IMR-90 (cell line): ENCODE measurements at regions not wholly inside any gene's neighbourhood (a gene's known extent, or its start where the extent isn't known, plus 50 kb on each side); places are given as distances from the start of the nearest gene placed in this dataset.

Experiments
- ATAC-seq: fragments of 200-7000 bp; cut with Tn5 transposase; 2 replicates; pipeline ENCODE4 v1.9.1; 2020; ENCODE audit warnings: low read depth, mild to moderate bottlenecking, moderate library complexity
- BruUV-seq: library from RNA; stranded (reverse); fragments of 400-500 nt; replicated peaks from 2 replicates; lab custom pipeline; 2021; lab: Mats Ljungman, UMichigan
- CTCF ChIA-PET: fragments of 300-600 bp; formaldehyde crosslinking; extraction: SDS; loops from one replicate; lab custom pipeline; 2021; ENCODE audit warnings: antibody characterized with exemption; lab: Yijun Ruan, JAX
- POLR2A ChIA-PET: fragments of 300-600 bp; sonication (Branson Sonifier 250); formaldehyde crosslinking; loops from one replicate; lab custom pipeline; 2022; ENCODE audit warnings: antibody characterized with exemption; ENCODE audit not compliant: unreplicated experiment; lab: Charles Lee
- DNase-seq: peaks from one replicate; pipeline ENCODE4 v3.0.0; 2013
- H2AFZ ChIP-seq: replicated peaks from 2 replicates; pipeline ENCODE3; 2013; ENCODE audit warnings: low read length, mild to moderate bottlenecking; ENCODE audit not compliant: poor library complexity
- H2AK5ac ChIP-seq: 2 replicates; pipeline ENCODE4 v1.6.1; 2013; ENCODE audit warnings: low read depth, low read length, inconsistent platforms
- H2AK9ac ChIP-seq: replicated peaks from 2 replicates; pipeline ENCODE3; 2013; ENCODE audit warnings: mild to moderate bottlenecking, low read depth, low read length, moderate library complexity; ENCODE audit not compliant: poor library complexity
- H2BK120ac ChIP-seq: 2 replicates; pipeline ENCODE4 v1.6.1; 2013; ENCODE audit warnings: low read depth, low read length, inconsistent platforms
- H2BK15ac ChIP-seq: 3 replicates; pipeline ENCODE4 v1.6.1; 2013; ENCODE audit warnings: low read depth, low read length, inconsistent platforms
- H2BK20ac ChIP-seq: 2 replicates; pipeline ENCODE4 v1.6.1; 2013; ENCODE audit warnings: low read depth, mild to moderate bottlenecking, inconsistent platforms, low read length, moderate library complexity
- H2BK5ac ChIP-seq: 2 replicates; pipeline ENCODE4 v1.6.1; 2013; ENCODE audit warnings: mild to moderate bottlenecking, low read depth, low read length, inconsistent platforms; ENCODE audit not compliant: poor library complexity, severe bottlenecking
- H3K14ac ChIP-seq: replicated peaks from 2 replicates; pipeline ENCODE4 v1.6.1; 2013; ENCODE audit warnings: low read depth, low read length, inconsistent platforms
- H3K18ac ChIP-seq: 2 replicates; pipeline ENCODE4 v1.6.1; 2013; ENCODE audit warnings: low read depth, low read length, control low read depth
- H3K23ac ChIP-seq: 2 replicates; pipeline ENCODE4 v1.6.1; 2013; ENCODE audit warnings: low read depth, low read length, inconsistent platforms
- H3K27ac ChIP-seq: 2 replicates; pipeline ENCODE4 v1.5.1; 2013; ENCODE audit warnings: mild to moderate bottlenecking, control low read depth, low read length; ENCODE audit not compliant: insufficient read depth
- H3K27me3 ChIP-seq: 2 replicates; pipeline ENCODE4 v1.6.1; 2013; ENCODE audit warnings: low read length; ENCODE audit not compliant: control insufficient read depth, insufficient read depth
- H3K36me3 ChIP-seq: 2 replicates; pipeline ENCODE4 v1.6.1; 2013; ENCODE audit warnings: low read length, mixed read lengths; ENCODE audit not compliant: control insufficient read depth, insufficient read depth
- H3K4ac ChIP-seq: 2 replicates; pipeline ENCODE4 v1.6.1; 2013; ENCODE audit warnings: low read depth, low read length, inconsistent platforms
- H3K4me1 ChIP-seq: 2 replicates; pipeline ENCODE4 v1.6.1; 2013; ENCODE audit warnings: low read length, mixed read lengths; ENCODE audit not compliant: control insufficient read depth, insufficient read depth
- H3K4me2 ChIP-seq: 2 replicates; pipeline ENCODE4 v1.6.1; 2013; ENCODE audit warnings: low read depth, mild to moderate bottlenecking, control low read depth, low read length, moderate library complexity
- H3K4me3 ChIP-seq: 2 replicates; pipeline ENCODE4 v1.5.1; 2013; ENCODE audit warnings: low read depth, mild to moderate bottlenecking, control low read depth, low read length, moderate library complexity; ENCODE audit not compliant: insufficient read depth
- H3K56ac ChIP-seq: 2 replicates; pipeline ENCODE4 v1.6.1; 2013; ENCODE audit warnings: low read length, inconsistent platforms; ENCODE audit not compliant: insufficient read depth; ENCODE audit errors: extremely low read depth
- H3K79me1 ChIP-seq, 2 experiments: 2 replicates each; pipeline ENCODE4 v1.6.1; 2013; ENCODE audit warnings: low read length in 2 of 2, inconsistent platforms in 1 of 2, low read depth in 1 of 2
- H3K9ac ChIP-seq: 2 replicates; pipeline ENCODE4 v1.6.1; 2013; ENCODE audit warnings: low read depth, low read length, control low read depth
- H3K9me1 ChIP-seq: 2 replicates; pipeline ENCODE4 v1.6.1; 2013; ENCODE audit warnings: low read length, inconsistent platforms; ENCODE audit not compliant: insufficient read depth
- H3K9me3 ChIP-seq: 2 replicates; pipeline ENCODE4 v1.6.1; 2013; ENCODE audit warnings: low read length; ENCODE audit not compliant: control insufficient read depth, insufficient read depth
- H4K20me1 ChIP-seq: 2 replicates; pipeline ENCODE4 v1.6.1; 2013; ENCODE audit warnings: low read length, inconsistent platforms; ENCODE audit not compliant: insufficient read depth
- H4K5ac ChIP-seq: 2 replicates; pipeline ENCODE4 v1.6.1; 2013; ENCODE audit warnings: mild to moderate bottlenecking, low read depth, low read length, control low read depth
- H4K8ac ChIP-seq, 2 experiments: 2 replicates each; pipeline ENCODE4 v1.6.1; 2013; ENCODE audit warnings: low read depth in 2 of 2, low read length in 2 of 2, control low read depth in 1 of 2, inconsistent platforms in 1 of 2
- H4K91ac ChIP-seq: 2 replicates; pipeline ENCODE4 v1.6.1; 2013; ENCODE audit warnings: low read depth, low read length, inconsistent platforms; ENCODE audit not compliant: insufficient read depth
- BHLHE40 ChIP-seq: fragments of 150-350 bp; IDR thresholded peaks from 2 replicates; pipeline ENCODE4 v1.6.1; 2016; ENCODE audit warnings: mild to moderate bottlenecking, low read depth, low read length
- FOS ChIP-seq: fragments of 150-350 bp; IDR thresholded peaks from 2 replicates; pipeline ENCODE4 v1.6.1; 2016; ENCODE audit warnings: low read depth, low read length
- NFE2L2 ChIP-seq: fragments of 150-350 bp; IDR thresholded peaks from 2 replicates; pipeline ENCODE4 v1.6.1; 2016; ENCODE audit warnings: low read depth, mild to moderate bottlenecking, low read length
- RCOR1 ChIP-seq: IDR thresholded peaks from 2 replicates; pipeline ENCODE4 v1.6.1; 2012; ENCODE audit warnings: mild to moderate bottlenecking, low read length, improper control_type of control experiment; ENCODE audit not compliant: insufficient replicate concordance
- RFX5 ChIP-seq: IDR thresholded peaks from 2 replicates; pipeline ENCODE4 v1.8.0; 2012; ENCODE audit warnings: low read depth, mild to moderate bottlenecking, low read length, moderate library complexity
- WGBS, 2 experiments: methylation state at CpG; one replicate each; pipeline versions ENCODE4 v1.1.5 to v1.1.7; 2013; ENCODE audit warnings: missing lambda C conversion rate in 2 of 2; ENCODE audit not compliant: insufficient read length in 1 of 2; ENCODE audit errors: extremely low coverage in 2 of 2; 5-methylcytosine and 5-hydroxymethylcytosine counted together
- dilution Hi-C: fragments of 300-500 bp; cut with HindIII; formaldehyde crosslinking; loops from one replicate; pipeline ENCODE4 v1.14.3; 2018; ENCODE audit warnings: low sequenced_read_pairs; ENCODE audit not compliant: unreplicated experiment
- in situ Hi-C: fragments of 300-500 bp; cut with MboI; formaldehyde crosslinking; loops from 3 replicates; pipeline ENCODE4 v1.14.3; 2019; ENCODE audit warnings: low sequenced_read_pairs, inconsistent platforms, mixed read lengths
- intact Hi-C: fragments of 100-400 bp; cut with micrococcal nuclease; formaldehyde crosslinking; loops from 2 replicates; pipeline ENCODE4 v1.10.0; 2022
- TF ChIP-seq, protein P1 (sequence below): conservative IDR thresholded peaks from 2 replicates; pipeline ENCODE4 v1.5.1; 2012; ENCODE audit warnings: mild to moderate bottlenecking, low read depth, low read length, improper control_type of control experiment

DNA sequence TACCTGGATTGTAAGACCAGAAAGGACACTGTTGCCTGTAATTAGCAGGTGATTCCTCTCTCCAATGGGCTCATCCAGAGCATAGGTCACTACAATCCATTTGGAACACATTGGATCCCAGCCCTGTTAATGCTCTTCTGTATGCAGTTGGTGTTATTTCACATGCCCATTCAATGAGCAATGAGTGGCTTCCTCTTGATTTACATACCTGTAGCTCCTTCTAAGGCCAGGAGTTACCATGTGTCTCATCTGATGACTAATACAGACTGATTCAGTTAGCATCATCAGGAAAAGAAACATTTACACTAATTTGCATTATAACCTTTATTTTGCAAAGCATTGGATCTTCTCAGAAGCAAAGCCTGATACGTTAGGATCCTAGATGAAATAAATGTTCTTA is 83.1 kb upstream of the NPVF start:
- H3K4me3 ChIP-seq: no peak overlapping the region
- intact Hi-C loops: no loop called here
- no peak overlapping the region for H2BK120ac ChIP-seq
- TF ChIP-seq, protein P1, sequence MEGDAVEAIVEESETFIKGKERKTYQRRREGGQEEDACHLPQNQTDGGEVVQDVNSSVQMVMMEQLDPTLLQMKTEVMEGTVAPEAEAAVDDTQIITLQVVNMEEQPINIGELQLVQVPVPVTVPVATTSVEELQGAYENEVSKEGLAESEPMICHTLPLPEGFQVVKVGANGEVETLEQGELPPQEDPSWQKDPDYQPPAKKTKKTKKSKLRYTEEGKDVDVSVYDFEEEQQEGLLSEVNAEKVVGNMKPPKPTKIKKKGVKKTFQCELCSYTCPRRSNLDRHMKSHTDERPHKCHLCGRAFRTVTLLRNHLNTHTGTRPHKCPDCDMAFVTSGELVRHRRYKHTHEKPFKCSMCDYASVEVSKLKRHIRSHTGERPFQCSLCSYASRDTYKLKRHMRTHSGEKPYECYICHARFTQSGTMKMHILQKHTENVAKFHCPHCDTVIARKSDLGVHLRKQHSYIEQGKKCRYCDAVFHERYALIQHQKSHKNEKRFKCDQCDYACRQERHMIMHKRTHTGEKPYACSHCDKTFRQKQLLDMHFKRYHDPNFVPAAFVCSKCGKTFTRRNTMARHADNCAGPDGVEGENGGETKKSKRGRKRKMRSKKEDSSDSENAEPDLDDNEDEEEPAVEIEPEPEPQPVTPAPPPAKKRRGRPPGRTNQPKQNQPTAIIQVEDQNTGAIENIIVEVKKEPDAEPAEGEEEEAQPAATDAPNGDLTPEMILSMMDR: no peak
- TF ChIP-seq FOS: no peak
- TF ChIP-seq RCOR1: no peak
- no peak for TF ChIP-seq RFX5
- no peak for TF ChIP-seq NFE2L2
- TF ChIP-seq BHLHE40: no peak
- H3K9me1 ChIP-seq: no peaks in the 10 kb centered on the region
- WGBS, 2 experiments: no CpG with 5 or more reads among the region's 1 CpG
- no peak overlapping the region for H3K9ac ChIP-seq
- no peak overlapping the region for H3K14ac ChIP-seq
- H2AK9ac ChIP-seq: no peak overlapping the region
- H2BK15ac ChIP-seq: no peak overlapping the region
- no peak overlapping the region for H4K8ac ChIP-seq
- no peak overlapping the region for H3K23ac ChIP-seq
- no peak overlapping the region for H2AK5ac ChIP-seq
- no peak overlapping the region for H2AFZ ChIP-seq
- H3K56ac ChIP-seq: no peak overlapping the region
- H4K5ac ChIP-seq: no peak overlapping the region
- H3K79me1 ChIP-seq: no peaks in the 10 kb centered on the region
- H4K20me1 ChIP-seq: no peaks in the 10 kb centered on the region
- ChIA-PET CTCF (no interaction called here), POLR2A (no interaction called here)
- H3K27ac ChIP-seq: no peak overlapping the region
- H3K4me1 ChIP-seq: no peaks in the 10 kb centered on the region
- H3K18ac ChIP-seq: no peak overlapping the region
- H3K36me3 ChIP-seq: no peaks in the 10 kb centered on the region
- DNase-seq: peak; percentile 1
- H2BK20ac ChIP-seq: no peak overlapping the region
- H3K4ac ChIP-seq: no peak overlapping the region
- in situ Hi-C loops: no loop called here
- H4K91ac ChIP-seq: no peak overlapping the region
- no peaks in the 10 kb centered on the region for H3K27me3 ChIP-seq
- dilution Hi-C loops: no loop called here
- no peak overlapping the region for H3K4me2 ChIP-seq
- H2BK5ac ChIP-seq: no peak overlapping the region
- BruUV-seq: no TSS peak
- H3K9me3 ChIP-seq: no peaks in the 10 kb centered on the region
- ATAC-seq: no peak
